ENCODE measurements at regions not wholly inside any gene's neighbourhood (a gene's known extent, or its start where the extent isn't known, plus 50 kb on each side); places are given as distances from the start of the nearest gene placed in this dataset.

GRCh38 chr13:59342400-59342799 is 821.3 kb downstream of the DIAPH3 start:
- Histone ChIP-seq H3K4me3 (no peak overlapping the region), H3K27me3 (ENCODE audit: low read depth) (no peaks in the 10 kb centered on the region), H3K9me3 (no peaks in the 10 kb centered on the region), H3K27ac (no peak overlapping the region), H3K36me3 (no peaks in the 10 kb centered on the region), H3K4me1 (peaks cover 3% of the 10 kb centered on the region)
- intact Hi-C loops (cut with DNase I): no loop called here
- no peak for ATAC-seq
- DNase-seq: no peak
- TF ChIP-seq, protein P1, sequence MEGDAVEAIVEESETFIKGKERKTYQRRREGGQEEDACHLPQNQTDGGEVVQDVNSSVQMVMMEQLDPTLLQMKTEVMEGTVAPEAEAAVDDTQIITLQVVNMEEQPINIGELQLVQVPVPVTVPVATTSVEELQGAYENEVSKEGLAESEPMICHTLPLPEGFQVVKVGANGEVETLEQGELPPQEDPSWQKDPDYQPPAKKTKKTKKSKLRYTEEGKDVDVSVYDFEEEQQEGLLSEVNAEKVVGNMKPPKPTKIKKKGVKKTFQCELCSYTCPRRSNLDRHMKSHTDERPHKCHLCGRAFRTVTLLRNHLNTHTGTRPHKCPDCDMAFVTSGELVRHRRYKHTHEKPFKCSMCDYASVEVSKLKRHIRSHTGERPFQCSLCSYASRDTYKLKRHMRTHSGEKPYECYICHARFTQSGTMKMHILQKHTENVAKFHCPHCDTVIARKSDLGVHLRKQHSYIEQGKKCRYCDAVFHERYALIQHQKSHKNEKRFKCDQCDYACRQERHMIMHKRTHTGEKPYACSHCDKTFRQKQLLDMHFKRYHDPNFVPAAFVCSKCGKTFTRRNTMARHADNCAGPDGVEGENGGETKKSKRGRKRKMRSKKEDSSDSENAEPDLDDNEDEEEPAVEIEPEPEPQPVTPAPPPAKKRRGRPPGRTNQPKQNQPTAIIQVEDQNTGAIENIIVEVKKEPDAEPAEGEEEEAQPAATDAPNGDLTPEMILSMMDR (IDR thresholded peaks at IDR 0.05): no peak

GRCh38 chr13:59343132-59343531 is 820.6 kb downstream of the DIAPH3 start:
- Histone ChIP-seq H3K9me3 (no peaks in the 10 kb centered on the region), H3K4me1 (no peaks in the 10 kb centered on the region), H3K27ac (no peak overlapping the region), H3K27me3 (ENCODE audit: low read depth) (no peaks in the 10 kb centered on the region), H3K36me3 (no peaks in the 10 kb centered on the region), H3K4me3 (no peak overlapping the region)
- intact Hi-C loops (cut with DNase I): no loop called here
- DNase-seq: no peak
- TF ChIP-seq, protein P1 (IDR thresholded peaks at IDR 0.05): no peak
- ATAC-seq: no peak

- Histone ChIP-seq H3K27me3 (ENCODE audit: low read depth) (no peaks in the 10 kb centered on the region), H3K9me3 (no peaks in the 10 kb centered on the region), H3K27ac (no peak overlapping the region), H3K4me1 (no peaks in the 10 kb centered on the region), H3K36me3 (no peaks in the 10 kb centered on the region), H3K4me3 (no peak overlapping the region)
- TF ChIP-seq, protein P1 (IDR thresholded peaks at IDR 0.05): peak; percentile 16
- ATAC-seq (no peak), DNase-seq (no peak)
- intact Hi-C loops (cut with DNase I): no loop called here
These were observed 819.5 kb downstream of the DIAPH3 start for GRCh38 chr13:59343993-59344822.

DNA sequence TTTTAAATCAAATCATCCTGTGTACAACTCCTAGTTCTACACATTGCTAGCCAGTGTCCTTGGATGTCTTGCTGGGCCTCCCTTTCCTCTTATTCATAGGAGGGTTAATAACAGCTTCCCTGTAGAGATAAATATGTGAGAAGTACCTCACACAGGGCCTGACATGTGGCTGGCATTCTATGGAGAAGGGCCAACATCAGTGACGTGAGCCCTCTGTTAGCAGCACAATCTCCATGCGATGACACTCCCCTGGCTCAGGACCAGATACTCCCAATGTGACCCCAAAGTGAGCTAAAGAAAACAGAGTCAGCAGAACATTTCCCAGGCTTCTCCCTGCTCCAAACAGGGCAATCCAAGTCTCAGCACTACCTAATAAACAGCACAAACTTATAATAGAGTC is 818.4 kb downstream of the DIAPH3 start:
- Histone ChIP-seq H3K27ac (no peak overlapping the region), H3K27me3 (ENCODE audit: low read depth) (no peaks in the 10 kb centered on the region), H3K4me3 (no peak overlapping the region), H3K4me1 (no peaks in the 10 kb centered on the region), H3K36me3 (no peaks in the 10 kb centered on the region), H3K9me3 (no peaks in the 10 kb centered on the region)
- intact Hi-C loops (cut with DNase I): no loop called here
- DNase-seq (no peak), ATAC-seq (peak; percentile 18 to 35)
- TF ChIP-seq, protein P1 (IDR thresholded peaks at IDR 0.05): no peak

- H3K4me3 ChIP-seq: no peak overlapping the region
- intact Hi-C loops (cut with DNase I): no loop called here
- no peaks in the 10 kb centered on the region for H3K4me1 ChIP-seq
- no peaks in the 10 kb centered on the region for H3K36me3 ChIP-seq
- DNase-seq: no peak
- H3K27ac ChIP-seq: no peak overlapping the region
- no peaks in the 10 kb centered on the region for H3K27me3 ChIP-seq (ENCODE audit: low read depth)
- TF ChIP-seq, protein P1 (IDR thresholded peaks at IDR 0.05): no peak
- H3K9me3 ChIP-seq: no peaks in the 10 kb centered on the region
- ATAC-seq: no peak
These were observed 816.6 kb downstream of the DIAPH3 start for GRCh38 chr13:59346999-59347723.
